ENCODE measurements at regions not wholly inside any gene's neighbourhood (a gene's known extent, or its start where the extent isn't known, plus 50 kb on each side); places are given as distances from the start of the nearest gene placed in this dataset.

GRCh38 chr10:61076572-61077114, 132.7 kb upstream of the RHOBTB1 start:
- H3K9ac ChIP-seq (ENCODE audit: low read length), result no peak overlapping the region
- H3K9me3 ChIP-seq (ENCODE audit: insufficient read depth, low read length), result no peaks in the 10 kb centered on the region
- no peaks in the 10 kb centered on the region for H4K20me1 ChIP-seq (ENCODE audit: low read depth, low read length)
- no peak overlapping the region for H3K4me3 ChIP-seq (ENCODE audit: insufficient read depth, low read length, poor library complexity, severe bottlenecking)
- no peaks in the 10 kb centered on the region for H3K79me2 ChIP-seq (ENCODE audit: insufficient read depth, low read length)
- no peaks in the 10 kb centered on the region for H3F3A ChIP-seq (ENCODE audit: insufficient read depth)
- no peak overlapping the region for H3K27ac ChIP-seq (ENCODE audit: low read depth, low read length)
- H3K9me2 ChIP-seq (replicated peaks; ENCODE audit: insufficient read depth, low read length), result no peaks in the 10 kb centered on the region
- H3K36me3 ChIP-seq (ENCODE audit: low read length), result no peaks in the 10 kb centered on the region
- no peaks in the 10 kb centered on the region for H3K27me3 ChIP-seq (ENCODE audit: low read length)
- H2AFZ ChIP-seq (ENCODE audit: low read depth, low read length, severe bottlenecking), result no peak overlapping the region
- no peak overlapping the region for H3K4me2 ChIP-seq (ENCODE audit: low read depth, low read length, poor library complexity, severe bottlenecking)
- no peak for TF ChIP-seq EZH2phosphoT487 (conservative IDR thresholded peaks at IDR 0.05; ENCODE audit: low read length)
- no peak for TF ChIP-seq CTCF (IDR thresholded peaks at IDR 0.05; ENCODE audit: insufficient read depth, low read length, poor library complexity, severe bottlenecking)

GRCh38 chr10:61073391-61073790, 129.4 kb upstream of the RHOBTB1 start:
- H4K20me1 ChIP-seq (ENCODE audit: low read depth, low read length), result no peaks in the 10 kb centered on the region
- H3F3A ChIP-seq (ENCODE audit: insufficient read depth), result no peaks in the 10 kb centered on the region
- no peak overlapping the region for H2AFZ ChIP-seq (ENCODE audit: low read depth, low read length, severe bottlenecking)
- TF ChIP-seq CTCF (IDR thresholded peaks at IDR 0.05; ENCODE audit: insufficient read depth, low read length, poor library complexity, severe bottlenecking) (no peak), EZH2phosphoT487 (conservative IDR thresholded peaks at IDR 0.05; ENCODE audit: low read length) (no peak)
- H3K9ac ChIP-seq (ENCODE audit: low read length), result no peak overlapping the region
- H3K4me3 ChIP-seq (ENCODE audit: insufficient read depth, low read length, poor library complexity, severe bottlenecking), result no peak overlapping the region
- H3K9me2 ChIP-seq (replicated peaks; ENCODE audit: insufficient read depth, low read length), result no peaks in the 10 kb centered on the region
- no peaks in the 10 kb centered on the region for H3K36me3 ChIP-seq (ENCODE audit: low read length)
- H3K79me2 ChIP-seq (ENCODE audit: insufficient read depth, low read length), result no peaks in the 10 kb centered on the region
- H3K4me2 ChIP-seq (ENCODE audit: low read depth, low read length, poor library complexity, severe bottlenecking), result no peak overlapping the region
- H3K9me3 ChIP-seq (ENCODE audit: insufficient read depth, low read length), result no peaks in the 10 kb centered on the region
- no peaks in the 10 kb centered on the region for H3K27me3 ChIP-seq (ENCODE audit: low read length)
- no peak overlapping the region for H3K27ac ChIP-seq (ENCODE audit: low read depth, low read length)

GRCh38 chr10:61071580-61071979, 127.6 kb upstream of the RHOBTB1 start:
- Histone ChIP-seq H3K4me3 (ENCODE audit: insufficient read depth, low read length, poor library complexity, severe bottlenecking) (no peak overlapping the region), H3F3A (ENCODE audit: insufficient read depth) (no peaks in the 10 kb centered on the region), H3K4me2 (ENCODE audit: low read depth, low read length, poor library complexity, severe bottlenecking) (no peak overlapping the region), H4K20me1 (ENCODE audit: low read depth, low read length) (no peaks in the 10 kb centered on the region), H3K9me2 (replicated peaks; ENCODE audit: insufficient read depth, low read length) (no peaks in the 10 kb centered on the region), H3K9me3 (ENCODE audit: insufficient read depth, low read length) (no peaks in the 10 kb centered on the region), H2AFZ (ENCODE audit: low read depth, low read length, severe bottlenecking) (no peak overlapping the region), H3K27me3 (ENCODE audit: low read length) (no peaks in the 10 kb centered on the region), H3K79me2 (ENCODE audit: insufficient read depth, low read length) (no peaks in the 10 kb centered on the region), H3K9ac (ENCODE audit: low read length) (no peak overlapping the region), H3K36me3 (ENCODE audit: low read length) (no peaks in the 10 kb centered on the region), H3K27ac (ENCODE audit: low read depth, low read length) (no peak overlapping the region)
- TF ChIP-seq CTCF (IDR thresholded peaks at IDR 0.05; ENCODE audit: insufficient read depth, low read length, poor library complexity, severe bottlenecking) (no peak), EZH2phosphoT487 (conservative IDR thresholded peaks at IDR 0.05; ENCODE audit: low read length) (no peak)

Measured in SU-DHL-6 (cell line).